ENCODE measurements at regions not wholly inside any gene's neighbourhood (a gene's known extent, or its start where the extent isn't known, plus 50 kb on each side); places are given as distances from the start of the nearest gene placed in this dataset.

- Histone ChIP-seq H3K4me3 (no peak overlapping the region), H3K27ac (no peak overlapping the region), H3K9me3 (no peaks in the 10 kb centered on the region), H3K4me1 (no peaks in the 10 kb centered on the region), H3K36me3 (no peaks in the 10 kb centered on the region), H3K27me3 (replicated peaks in 1 of 7) (no peaks in the 10 kb centered on the region)
- WGBS, 5 donors: 89 to 94% (median 93%) methylated on average over 7 of the region's 7 CpGs
- intact Hi-C loops (cut with DNase I; ENCODE audit: low total_unique reads): no loop called here
- TF ChIP-seq POLR2AphosphoS5 (IDR thresholded peaks at IDR 0.05) (no peak), POLR2A (IDR thresholded peaks at IDR 0.05) (no peak)
- TF ChIP-seq, protein P1, sequence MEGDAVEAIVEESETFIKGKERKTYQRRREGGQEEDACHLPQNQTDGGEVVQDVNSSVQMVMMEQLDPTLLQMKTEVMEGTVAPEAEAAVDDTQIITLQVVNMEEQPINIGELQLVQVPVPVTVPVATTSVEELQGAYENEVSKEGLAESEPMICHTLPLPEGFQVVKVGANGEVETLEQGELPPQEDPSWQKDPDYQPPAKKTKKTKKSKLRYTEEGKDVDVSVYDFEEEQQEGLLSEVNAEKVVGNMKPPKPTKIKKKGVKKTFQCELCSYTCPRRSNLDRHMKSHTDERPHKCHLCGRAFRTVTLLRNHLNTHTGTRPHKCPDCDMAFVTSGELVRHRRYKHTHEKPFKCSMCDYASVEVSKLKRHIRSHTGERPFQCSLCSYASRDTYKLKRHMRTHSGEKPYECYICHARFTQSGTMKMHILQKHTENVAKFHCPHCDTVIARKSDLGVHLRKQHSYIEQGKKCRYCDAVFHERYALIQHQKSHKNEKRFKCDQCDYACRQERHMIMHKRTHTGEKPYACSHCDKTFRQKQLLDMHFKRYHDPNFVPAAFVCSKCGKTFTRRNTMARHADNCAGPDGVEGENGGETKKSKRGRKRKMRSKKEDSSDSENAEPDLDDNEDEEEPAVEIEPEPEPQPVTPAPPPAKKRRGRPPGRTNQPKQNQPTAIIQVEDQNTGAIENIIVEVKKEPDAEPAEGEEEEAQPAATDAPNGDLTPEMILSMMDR (IDR thresholded peaks at IDR 0.05 in 8 of 11, conservative IDR thresholded peaks at IDR 0.05 in 3 of 11): no peak
- DNase-seq: no peak
Measured at GRCh38 chr2:11027195-11027594, 115.5 kb downstream of the KCNF1 start.

- Histone ChIP-seq H3K9me3 (peaks cover 0 to 10% (median 7%) of the 10 kb centered on the region in 8 donors), H3K4me1 (no peaks in the 10 kb centered on the region), H3K27me3 (replicated peaks in 1 of 7) (no peaks in the 10 kb centered on the region), H3K27ac (no peak overlapping the region), H3K4me3 (no peak overlapping the region), H3K36me3 (no peaks in the 10 kb centered on the region)
- 84 to 93% (median 89%) methylated on average over 5 of the region's 5 CpGs for WGBS, 5 donors
- DNase-seq: no peak
- TF ChIP-seq, protein P1 (IDR thresholded peaks at IDR 0.05 in 8 of 11, conservative IDR thresholded peaks at IDR 0.05 in 3 of 11): no peak
- no peak for TF ChIP-seq POLR2AphosphoS5 (IDR thresholded peaks at IDR 0.05)
- no peak for TF ChIP-seq POLR2A (IDR thresholded peaks at IDR 0.05)
- intact Hi-C loops (cut with DNase I; ENCODE audit: low total_unique reads): no loop called here
Measured at GRCh38 chr2:11028407-11028916, 116.7 kb downstream of the KCNF1 start.

- H3K36me3 ChIP-seq: no peaks in the 10 kb centered on the region
- WGBS, 5 donors: 77 to 85% (median 80%) methylated on average over 6 of the region's 6 CpGs
- peaks cover 0 to 16% (median 12%) of the 10 kb centered on the region in 8 donors for H3K9me3 ChIP-seq
- H3K27me3 ChIP-seq (replicated peaks in 1 of 7): no peaks in the 10 kb centered on the region
- H3K4me1 ChIP-seq: no peaks in the 10 kb centered on the region
- no peak overlapping the region for H3K4me3 ChIP-seq
- no peak for DNase-seq
- no peak overlapping the region for H3K27ac ChIP-seq
- TF ChIP-seq POLR2A (IDR thresholded peaks at IDR 0.05) (no peak), POLR2AphosphoS5 (IDR thresholded peaks at IDR 0.05) (no peak)
- TF ChIP-seq, protein P1 (IDR thresholded peaks at IDR 0.05 in 8 of 11, conservative IDR thresholded peaks at IDR 0.05 in 3 of 11): no peak
- intact Hi-C loops (cut with DNase I; ENCODE audit: low total_unique reads): no loop called here
Measured at GRCh38 chr2:11029136-11029535, 117.4 kb downstream of the KCNF1 start.

DNA sequence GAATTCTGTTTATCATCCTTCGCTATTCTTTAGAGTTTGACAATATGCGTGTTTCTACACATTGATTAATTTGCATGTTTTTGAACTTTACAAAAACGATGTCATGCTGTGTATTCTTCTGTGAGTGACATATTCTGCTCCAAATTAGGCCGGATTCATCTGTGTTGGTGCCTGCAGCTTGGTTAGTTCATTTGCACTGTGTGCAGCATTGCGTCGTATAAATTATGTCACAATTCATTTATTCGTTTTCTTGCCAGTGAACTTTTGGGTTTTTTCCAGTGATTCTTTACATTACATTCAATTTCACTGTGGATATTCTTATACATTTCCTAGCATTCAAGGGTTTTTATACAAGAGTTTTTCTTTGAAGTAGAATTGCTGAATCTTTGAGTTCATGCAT, 118.3 kb downstream of the KCNF1 start:
- intact Hi-C loops (cut with DNase I; ENCODE audit: low total_unique reads): no loop called here
- H3K9me3 ChIP-seq: peaks cover 0 to 21% (median 18%) of the 10 kb centered on the region in 8 donors
- no peaks in the 10 kb centered on the region for H3K36me3 ChIP-seq
- H3K4me1 ChIP-seq: no peaks in the 10 kb centered on the region
- TF ChIP-seq, protein P1 (IDR thresholded peaks at IDR 0.05 in 8 of 11, conservative IDR thresholded peaks at IDR 0.05 in 3 of 11): no peak
- no peak for TF ChIP-seq POLR2A (IDR thresholded peaks at IDR 0.05)
- no peak for TF ChIP-seq POLR2AphosphoS5 (IDR thresholded peaks at IDR 0.05)
- no peak for DNase-seq
- no peak overlapping the region for H3K4me3 ChIP-seq
- H3K27ac ChIP-seq: no peak overlapping the region
- H3K27me3 ChIP-seq (replicated peaks in 1 of 7): no peaks in the 10 kb centered on the region
- WGBS, 5 donors: 89 to 96% (median 92%) methylated on average over 7 of the region's 7 CpGs
